PC-9 (cell line): ENCODE measurements at regions not wholly inside any gene's neighbourhood (a gene's known extent, or its start where the extent isn't known, plus 50 kb on each side); places are given as distances from the start of the nearest gene placed in this dataset.

Experiments used
- BruUV-seq: library from RNA; stranded (reverse); fragments of 400-500 nt; replicated peaks from 2 replicates; lab custom pipeline; 2021; lab: Mats Ljungman, UMichigan
- CTCF ChIA-PET: fragments of 300-600 bp; sonication (Branson Sonifier 250); formaldehyde crosslinking; loops from one replicate; lab custom pipeline; 2022; ENCODE audit warnings: antibody characterized with exemption; lab: Charles Lee
- POLR2A ChIA-PET: fragments of 300-600 bp; sonication (Branson Sonifier 250); formaldehyde crosslinking; loops from one replicate; lab custom pipeline; 2022; ENCODE audit warnings: antibody characterized with exemption; ENCODE audit not compliant: unreplicated experiment; lab: Charles Lee
- DNase-seq, 2 experiments: peaks; one replicate each; pipeline versions ENCODE4 v3.0.0 to v3.0.0-alpha.2; 2015 to 2022; ENCODE audit warnings: mixed read lengths in 1 of 2
- H2AFZ ChIP-seq: fragments of 200-600 bp; sonication (generic); 2 replicates; pipeline ENCODE4 v1.8.1; 2017; ENCODE audit warnings: antibody characterized with exemption
- H3F3A ChIP-seq: fragments of 200-600 bp; sonication (generic); 2 replicates; pipeline ENCODE4 v1.8.1; 2017; ENCODE audit warnings: antibody characterized with exemption, mild to moderate bottlenecking, low read depth; ENCODE audit not compliant: insufficient read depth
- H3K27ac ChIP-seq: fragments of 200-600 bp; sonication (generic); 2 replicates; pipeline ENCODE4 v1.6.1; 2016; ENCODE audit warnings: mixed run types
- H3K27me3 ChIP-seq: fragments of 200-600 bp; sonication (generic); 2 replicates; pipeline ENCODE4 v1.6.1; 2016; ENCODE audit warnings: low read depth, mixed run types; ENCODE audit not compliant: insufficient read depth
- H3K36me3 ChIP-seq: fragments of 200-600 bp; sonication (generic); 2 replicates; pipeline ENCODE4 v1.6.1; 2016; ENCODE audit warnings: low read depth, mixed run types
- H3K4me1 ChIP-seq: fragments of 200-600 bp; sonication (generic); replicated peaks from 2 replicates; pipeline ENCODE4 v1.6.1; 2016; ENCODE audit warnings: mixed run types; ENCODE audit not compliant: insufficient read depth
- H3K4me2 ChIP-seq: fragments of 200-600 bp; sonication (generic); 2 replicates; pipeline ENCODE4 v1.6.1; 2017; ENCODE audit warnings: mixed run types
- H3K4me3 ChIP-seq: fragments of 200-600 bp; sonication (generic); 2 replicates; pipeline ENCODE4 v1.6.1; 2016; ENCODE audit warnings: mixed run types
- H3K79me2 ChIP-seq: fragments of 200-600 bp; sonication (generic); 2 replicates; pipeline ENCODE4 v1.6.1; 2017; ENCODE audit warnings: low read depth, mixed run types
- H3K9me2 ChIP-seq: fragments of 200-600 bp; sonication (generic); 2 replicates; pipeline ENCODE4 v1.8.1; 2017; ENCODE audit warnings: mild to moderate bottlenecking; ENCODE audit not compliant: insufficient read depth
- H3K9me3 ChIP-seq: fragments of 200-600 bp; sonication (generic); 2 replicates; pipeline ENCODE4 v1.8.1; 2016; ENCODE audit warnings: low read depth; ENCODE audit not compliant: insufficient read depth
- H4K20me1 ChIP-seq: fragments of 200-600 bp; sonication (generic); 2 replicates; pipeline ENCODE4 v1.8.1; 2017; ENCODE audit not compliant: insufficient read depth
- CTCF ChIP-seq: fragments of 200-600 bp; sonication (generic); conservative IDR thresholded peaks from 2 replicates; pipeline ENCODE4 v1.6.1; 2017; ENCODE audit warnings: mixed run types, antibody characterized with exemption, mild to moderate bottlenecking, moderate library complexity
- EZH2 ChIP-seq: fragments of 200-600 bp; sonication (generic); IDR thresholded peaks from 2 replicates; pipeline ENCODE4 v1.8.0; 2017; ENCODE audit warnings: antibody characterized with exemption, low read depth
- intact Hi-C: fragments of 100-400 bp; cut with micrococcal nuclease; formaldehyde crosslinking; loops from one replicate; pipeline ENCODE4 v1.10.0; 2022; ENCODE audit not compliant: unreplicated experiment

- no peaks in the 10 kb centered on the region for H3K36me3 ChIP-seq
- DNase-seq, result peak; percentile 66 to 78
- BruUV-seq, result no TSS peak
- POLR2A ChIA-PET, result no interaction called here
- no peak overlapping the region for H2AFZ ChIP-seq
- H3K4me2 ChIP-seq, result 0 out of 2 replicates have a peak overlapping the region, but pooled peaks have one; percentile 3
- intact Hi-C loops, result loop anchor here (2.0 kb wide), 1 partner anchor 113 kb away; no protein-coding TSS in a partner anchor
- TF ChIP-seq EZH2 (no peak), CTCF (no peak)
- H3K9me3 ChIP-seq, result no peaks in the 10 kb centered on the region
- peaks cover 13% of the 10 kb centered on the region; the same call in 1 of the 2 replicates for H3K4me1 ChIP-seq
- no peaks in the 10 kb centered on the region for H4K20me1 ChIP-seq
- H3K27me3 ChIP-seq, result no peaks in the 10 kb centered on the region
- CTCF ChIA-PET, result no interaction called here
- no peak overlapping the region for H3K27ac ChIP-seq
- H3F3A ChIP-seq, result peaks cover 8% of the 10 kb centered on the region; the same call in 1 of the 2 replicates
- no peaks in the 10 kb centered on the region for H3K9me2 ChIP-seq
- no peak overlapping the region for H3K4me3 ChIP-seq
- H3K79me2 ChIP-seq, result no peaks in the 10 kb centered on the region
Observed at GRCh38 chr13:105991622-105992277, 543.7 kb downstream of the EFNB2 start.

- no peak overlapping the region for H3K27ac ChIP-seq
Observed at GRCh38 chr13:105991131-105991530, 544.3 kb downstream of the EFNB2 start.

More at GRCh38 chr13:105991131-105991530, 544.3 kb downstream of the EFNB2 start:
- no peaks in the 10 kb centered on the region for H3K9me2 ChIP-seq
- CTCF ChIA-PET, result no interaction called here
- DNase-seq, result no peak
- no peaks in the 10 kb centered on the region for H3K79me2 ChIP-seq
- H3K27me3 ChIP-seq, result no peaks in the 10 kb centered on the region
- intact Hi-C loops, result loop anchor here (2.0 kb wide), 1 partner anchor 114 kb away; no protein-coding TSS in a partner anchor
- H3F3A ChIP-seq, result peaks cover 8% of the 10 kb centered on the region; the same call in 1 of the 2 replicates
- no peak overlapping the region for H3K4me3 ChIP-seq
- H3K36me3 ChIP-seq, result no peaks in the 10 kb centered on the region
- H4K20me1 ChIP-seq, result no peaks in the 10 kb centered on the region
- H3K9me3 ChIP-seq, result no peaks in the 10 kb centered on the region
- TF ChIP-seq CTCF, result no peak
- no peak for TF ChIP-seq EZH2
- no TSS peak for BruUV-seq
- 0 out of 2 replicates have a peak overlapping the region, but pooled peaks have one; percentile 3 for H3K4me2 ChIP-seq
- POLR2A ChIA-PET, result no interaction called here
- H2AFZ ChIP-seq, result no peak overlapping the region
- H3K4me1 ChIP-seq, result peaks cover 13% of the 10 kb centered on the region; the same call in 1 of the 2 replicates
